ENCODE measurements at regions not wholly inside any gene's neighbourhood (a gene's known extent, or its start where the extent isn't known, plus 50 kb on each side); places are given as distances from the start of the nearest gene placed in this dataset.
"Not testable (repeated sequence)": the region's sequence is repeated elsewhere in the genome, so short reads cannot be mapped to it uniquely, and the experiment has no call there.

- no peak overlapping the region for H3K4me3 ChIP-seq (ENCODE audit: low read depth, low read length)
- no peak for TF ChIP-seq CTCF (IDR thresholded peaks at IDR 0.05; ENCODE audit: insufficient read depth, low read depth, low read length)
- no peak for DNase-seq (ENCODE audit: low read depth)
Observed at GRCh38 chr11:34775417-34775888, 140.7 kb downstream of the APIP start.

- TF ChIP-seq CTCF (IDR thresholded peaks at IDR 0.05; ENCODE audit: insufficient read depth, low read depth, low read length) = no peak
- H3K4me3 ChIP-seq (ENCODE audit: low read depth, low read length) = no peak overlapping the region
- DNase-seq (ENCODE audit: low read depth) = no peak
Observed at GRCh38 chr11:34774604-34775003, 141.6 kb downstream of the APIP start.

- no peak for DNase-seq (ENCODE audit: low read depth)
- no peak for TF ChIP-seq CTCF (IDR thresholded peaks at IDR 0.05; ENCODE audit: insufficient read depth, low read depth, low read length)
- H3K4me3 ChIP-seq (ENCODE audit: low read depth, low read length) = no peak overlapping the region
Observed at GRCh38 chr11:34773826-34774225, 142.4 kb downstream of the APIP start.

GRCh38 chr11:34773211-34773610, 143.0 kb downstream of the APIP start:
- no peak overlapping the region for H3K4me3 ChIP-seq (ENCODE audit: low read depth, low read length)
- no peak for TF ChIP-seq CTCF (IDR thresholded peaks at IDR 0.05; ENCODE audit: insufficient read depth, low read depth, low read length)
- DNase-seq (ENCODE audit: low read depth) = no peak

- no peak for DNase-seq (ENCODE audit: low read depth)
- H3K4me3 ChIP-seq (ENCODE audit: low read depth, low read length) = no peak overlapping the region
- TF ChIP-seq CTCF (IDR thresholded peaks at IDR 0.05; ENCODE audit: insufficient read depth, low read depth, low read length) = no peak
Observed at GRCh38 chr11:34770111-34770510, 146.1 kb downstream of the APIP start.

GRCh38 chr11:34769224-34769623, 147.0 kb downstream of the APIP start:
- DNase-seq (ENCODE audit: low read depth) = no peak
- H3K4me3 ChIP-seq (ENCODE audit: low read depth, low read length) = no peak overlapping the region
- no peak for TF ChIP-seq CTCF (IDR thresholded peaks at IDR 0.05; ENCODE audit: insufficient read depth, low read depth, low read length)

GRCh38 chr11:34762625-34763024, 141.7 kb downstream of the EHF start:
- H3K4me3 ChIP-seq (ENCODE audit: low read depth, low read length); DNase-seq (ENCODE audit: low read depth): not testable (repeated sequence)
